ENCODE measurements at regions not wholly inside any gene's neighbourhood (a gene's known extent, or its start where the extent isn't known, plus 50 kb on each side); places are given as distances from the start of the nearest gene placed in this dataset.
"Not testable (repeated sequence)": the region's sequence is repeated elsewhere in the genome, so short reads cannot be mapped to it uniquely, and the experiment has no call there.

GRCh38 chr2:61679096-61679495, 140.9 kb upstream of the XPO1 start:
- no peak for DNase-seq (ENCODE audit: low read depth in 4 of 4, low spot score in 2 of 4)

- no peak for DNase-seq (ENCODE audit: low read depth in 4 of 4, low spot score in 2 of 4)
Observed at GRCh38 chr2:61677942-61678341, 139.8 kb upstream of the XPO1 start.

GRCh38 chr2:61677306-61677705, 139.2 kb upstream of the XPO1 start:
- no peak for DNase-seq (ENCODE audit: low read depth in 4 of 4, low spot score in 2 of 4)

- DNase-seq (ENCODE audit: low read depth in 4 of 4, low spot score in 2 of 4): no peak
Observed at GRCh38 chr2:61675204-61675603, 137.0 kb upstream of the XPO1 start.

GRCh38 chr2:61671561-61672315, 133.6 kb upstream of the XPO1 start:
- DNase-seq (ENCODE audit: low read depth in 4 of 4, low spot score in 2 of 4): no peak

- DNase-seq (ENCODE audit: low read depth in 4 of 4, low spot score in 2 of 4): no peak
Observed at GRCh38 chr2:61670591-61671501, 132.7 kb upstream of the XPO1 start.

- no peak for DNase-seq (ENCODE audit: low read depth in 4 of 4, low spot score in 2 of 4)
Observed at GRCh38 chr2:61664190-61664589, 126.0 kb upstream of the XPO1 start.

GRCh38 chr2:61662990-61663389, 124.8 kb upstream of the XPO1 start:
- no peak for DNase-seq (ENCODE audit: low read depth in 4 of 4, low spot score in 2 of 4)

- DNase-seq (ENCODE audit: low read depth in 4 of 4, low spot score in 2 of 4): no peak
Observed at GRCh38 chr2:61660511-61661388, 122.6 kb upstream of the XPO1 start.

GRCh38 chr2:61658841-61659780, 121.0 kb upstream of the XPO1 start:
- DNase-seq (ENCODE audit: low read depth in 4 of 4, low spot score in 2 of 4): no peak

GRCh38 chr2:61649946-61650345, 111.8 kb upstream of the XPO1 start:
- DNase-seq (ENCODE audit: low read depth in 4 of 4, low spot score in 2 of 4): not testable (repeated sequence)

- DNase-seq (ENCODE audit: low read depth in 4 of 4, low spot score in 2 of 4): no peak
Observed at GRCh38 chr2:61649021-61649420, 110.9 kb upstream of the XPO1 start.

GRCh38 chr2:61647044-61647443, 108.9 kb upstream of the XPO1 start:
- no peak for DNase-seq (ENCODE audit: low read depth in 4 of 4, low spot score in 2 of 4)

GRCh38 chr2:61645911-61646310, 107.8 kb upstream of the XPO1 start:
- DNase-seq (ENCODE audit: low read depth in 4 of 4, low spot score in 2 of 4): no peak

- not testable (repeated sequence) for DNase-seq (ENCODE audit: low read depth in 4 of 4, low spot score in 2 of 4)
Observed at GRCh38 chr2:61643153-61643552, 105.0 kb upstream of the XPO1 start.

GRCh38 chr2:61640406-61640805, 102.2 kb upstream of the XPO1 start:
- no peak for DNase-seq (ENCODE audit: low read depth in 4 of 4, low spot score in 2 of 4)

GRCh38 chr2:61639721-61640120, 101.6 kb upstream of the XPO1 start:
- no peak for DNase-seq (ENCODE audit: low read depth in 4 of 4, low spot score in 2 of 4)

- DNase-seq (ENCODE audit: low read depth in 4 of 4, low spot score in 2 of 4): no peak
Observed at GRCh38 chr2:61636686-61637085, 98.5 kb upstream of the XPO1 start.

GRCh38 chr2:61634512-61634911, 96.4 kb upstream of the XPO1 start:
- no peak for DNase-seq (ENCODE audit: low read depth in 4 of 4, low spot score in 2 of 4)

- DNase-seq (ENCODE audit: low read depth in 4 of 4, low spot score in 2 of 4): no peak
Observed at GRCh38 chr2:61633250-61633649, 95.1 kb upstream of the XPO1 start.
